DND-41 (cell line): ENCODE measurements at regions not wholly inside any gene's neighbourhood (a gene's known extent, or its start where the extent isn't known, plus 50 kb on each side); places are given as distances from the start of the nearest gene placed in this dataset.

Source experiments
- ATAC-seq: fragments of 200-7000 bp; cut with Tn5 transposase; 3 replicates; pipeline ENCODE4 v1.9.1; 2021; ENCODE audit warnings: low read depth; ENCODE audit not compliant: insufficient read depth
- DNase-seq: peaks from one replicate; pipeline ENCODE4 v3.0.0-alpha.2; 2020
- H2AFZ ChIP-seq: 2 replicates; pipeline ENCODE4 v1.6.0; 2012; ENCODE audit warnings: low read depth, low read length
- H3K27ac ChIP-seq: 2 replicates; pipeline ENCODE4 v1.5.1; 2012; ENCODE audit warnings: low read length, inconsistent platforms
- H3K27me3 ChIP-seq: fragments of 200-600 bp; sonication (generic); 2 replicates; pipeline ENCODE4 v1.6.0; 2012; ENCODE audit warnings: low read length, mild to moderate bottlenecking, inconsistent platforms; ENCODE audit not compliant: insufficient read depth, poor library complexity
- H3K36me3 ChIP-seq: 2 replicates; pipeline ENCODE4 v1.5.1; 2012; ENCODE audit warnings: low read length, inconsistent platforms; ENCODE audit not compliant: insufficient read depth
- H3K4me1 ChIP-seq: 2 replicates; pipeline ENCODE4 v1.5.1; 2012; ENCODE audit warnings: mild to moderate bottlenecking, low read length; ENCODE audit not compliant: insufficient read depth
- H3K4me2 ChIP-seq: 2 replicates; pipeline ENCODE4 v1.6.0; 2012; ENCODE audit warnings: mild to moderate bottlenecking, moderate library complexity, low read length, inconsistent platforms; ENCODE audit not compliant: insufficient read depth
- H3K4me3 ChIP-seq, 2 experiments: fragments of 200-600 bp in 1 of 2; shearing (Covaris generic) in 1 of 2; 2 replicates each; pipeline ENCODE4 v1.5.1; 2012 to 2016; ENCODE audit warnings: inconsistent platforms in 2 of 2, low read length in 2 of 2, mild to moderate bottlenecking in 2 of 2, low read depth in 1 of 2, moderate library complexity in 1 of 2
- H3K79me2 ChIP-seq: 2 replicates; pipeline ENCODE4 v1.6.0; 2012; ENCODE audit warnings: low read length, inconsistent platforms; ENCODE audit not compliant: insufficient read depth
- H3K9ac ChIP-seq: 2 replicates; pipeline ENCODE4 v1.6.0; 2012; ENCODE audit warnings: low read depth, mild to moderate bottlenecking, inconsistent platforms, low read length, moderate library complexity
- H3K9me3 ChIP-seq: 2 replicates; pipeline ENCODE4 v1.5.1; 2012; ENCODE audit warnings: low read length, moderate library complexity, mild to moderate bottlenecking, inconsistent platforms; ENCODE audit not compliant: insufficient read depth, severe bottlenecking
- H4K20me1 ChIP-seq: 2 replicates; pipeline ENCODE4 v1.6.0; 2012; ENCODE audit warnings: low read length; ENCODE audit not compliant: insufficient read depth
- CTCF ChIP-seq: IDR thresholded peaks from 2 replicates; pipeline ENCODE4 v1.5.1; 2012; ENCODE audit warnings: borderline replicate concordance, low read length, moderate library complexity, mild to moderate bottlenecking; ENCODE audit not compliant: poor library complexity, severe bottlenecking; ENCODE audit errors: extremely low read depth
- EZH2 ChIP-seq: IDR thresholded peaks from 3 replicates; pipeline ENCODE4 v1.6.1; 2012; ENCODE audit warnings: borderline replicate concordance, low read depth, mild to moderate bottlenecking, moderate library complexity, low read length, inconsistent platforms; ENCODE audit not compliant: severe bottlenecking

GRCh38 chr21:35451276-35451675, 402.2 kb upstream of the RUNX1 start:
- no peaks in the 10 kb centered on the region for H3K79me2 ChIP-seq
- H3K9me3 ChIP-seq, result peaks cover 13% of the 10 kb centered on the region
- ATAC-seq (no peak), DNase-seq (no peak)
- peaks cover 14% of the 10 kb centered on the region for H3K4me1 ChIP-seq
- no peak overlapping the region for H3K9ac ChIP-seq
- no peak overlapping the region for H3K4me3 ChIP-seq
- H2AFZ ChIP-seq, result no peak overlapping the region
- no peak overlapping the region for H3K27ac ChIP-seq
- no peaks in the 10 kb centered on the region for H4K20me1 ChIP-seq
- no peaks in the 10 kb centered on the region for H3K36me3 ChIP-seq
- TF ChIP-seq CTCF (no peak), EZH2 (no peak)
- no peaks in the 10 kb centered on the region for H3K27me3 ChIP-seq
- H3K4me2 ChIP-seq, result no peak overlapping the region

GRCh38 chr21:35450830-35451229, 401.7 kb upstream of the RUNX1 start:
- Histone ChIP-seq H3K4me3 (no peak overlapping the region), H2AFZ (no peak overlapping the region), H3K9me3 (peaks cover 13% of the 10 kb centered on the region), H3K4me2 (no peak overlapping the region), H3K36me3 (no peaks in the 10 kb centered on the region), H3K4me1 (peaks cover 14% of the 10 kb centered on the region), H3K79me2 (no peaks in the 10 kb centered on the region), H3K9ac (no peak overlapping the region), H4K20me1 (no peaks in the 10 kb centered on the region), H3K27me3 (no peaks in the 10 kb centered on the region), H3K27ac (no peak overlapping the region)
- DNase-seq, result no peak
- TF ChIP-seq EZH2 (no peak), CTCF (no peak)
- ATAC-seq, result no peak

GRCh38 chr21:35449846-35450245, 400.7 kb upstream of the RUNX1 start:
- H3K4me2 ChIP-seq, result no peak overlapping the region
- no peaks in the 10 kb centered on the region for H3K36me3 ChIP-seq
- no peaks in the 10 kb centered on the region for H3K27me3 ChIP-seq
- no peak overlapping the region for H3K27ac ChIP-seq
- no peak overlapping the region for H3K4me3 ChIP-seq
- no peaks in the 10 kb centered on the region for H3K79me2 ChIP-seq
- peaks cover 13% of the 10 kb centered on the region for H3K9me3 ChIP-seq
- no peaks in the 10 kb centered on the region for H4K20me1 ChIP-seq
- ATAC-seq (no peak), DNase-seq (no peak)
- TF ChIP-seq EZH2, result no peak
- no peak for TF ChIP-seq CTCF
- peaks cover 14% of the 10 kb centered on the region for H3K4me1 ChIP-seq
- H3K9ac ChIP-seq, result no peak overlapping the region
- no peak overlapping the region for H2AFZ ChIP-seq

GRCh38 chr21:35448876-35449599, 399.9 kb upstream of the RUNX1 start:
- Histone ChIP-seq H3K4me2 (no peak overlapping the region), H4K20me1 (no peaks in the 10 kb centered on the region), H3K36me3 (no peaks in the 10 kb centered on the region), H3K9ac (no peak overlapping the region), H3K79me2 (no peaks in the 10 kb centered on the region), H3K4me1 (peaks cover 21% of the 10 kb centered on the region), H2AFZ (no peak overlapping the region), H3K27me3 (no peaks in the 10 kb centered on the region), H3K27ac (no peak overlapping the region), H3K4me3 (no peak overlapping the region), H3K9me3 (peaks cover 13% of the 10 kb centered on the region)
- no peak for TF ChIP-seq EZH2
- no peak for TF ChIP-seq CTCF
- ATAC-seq (no peak), DNase-seq (no peak)
